ENCODE measurements at regions not wholly inside any gene's neighbourhood (a gene's known extent, or its start where the extent isn't known, plus 50 kb on each side); places are given as distances from the start of the nearest gene placed in this dataset.

DNA sequence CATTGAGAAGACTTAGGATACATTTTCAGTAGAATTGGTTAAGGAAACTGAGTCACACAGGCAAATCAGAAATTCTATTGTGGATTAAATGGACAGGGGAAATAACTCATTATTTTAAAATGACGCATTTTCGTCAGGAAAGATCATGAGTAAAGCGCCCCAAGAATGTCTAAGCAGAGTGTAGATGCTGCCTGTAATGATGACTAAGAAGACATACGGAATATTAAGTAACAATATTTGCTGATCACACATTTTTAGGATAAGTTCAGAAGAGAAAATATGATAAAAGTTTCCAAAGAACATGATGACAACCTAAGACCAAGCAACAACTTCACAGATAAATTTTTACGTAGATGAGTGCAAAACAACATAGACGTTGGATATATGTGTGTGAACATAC is 596.3 kb upstream of the TENM3 start:
- TF ChIP-seq, protein P1, sequence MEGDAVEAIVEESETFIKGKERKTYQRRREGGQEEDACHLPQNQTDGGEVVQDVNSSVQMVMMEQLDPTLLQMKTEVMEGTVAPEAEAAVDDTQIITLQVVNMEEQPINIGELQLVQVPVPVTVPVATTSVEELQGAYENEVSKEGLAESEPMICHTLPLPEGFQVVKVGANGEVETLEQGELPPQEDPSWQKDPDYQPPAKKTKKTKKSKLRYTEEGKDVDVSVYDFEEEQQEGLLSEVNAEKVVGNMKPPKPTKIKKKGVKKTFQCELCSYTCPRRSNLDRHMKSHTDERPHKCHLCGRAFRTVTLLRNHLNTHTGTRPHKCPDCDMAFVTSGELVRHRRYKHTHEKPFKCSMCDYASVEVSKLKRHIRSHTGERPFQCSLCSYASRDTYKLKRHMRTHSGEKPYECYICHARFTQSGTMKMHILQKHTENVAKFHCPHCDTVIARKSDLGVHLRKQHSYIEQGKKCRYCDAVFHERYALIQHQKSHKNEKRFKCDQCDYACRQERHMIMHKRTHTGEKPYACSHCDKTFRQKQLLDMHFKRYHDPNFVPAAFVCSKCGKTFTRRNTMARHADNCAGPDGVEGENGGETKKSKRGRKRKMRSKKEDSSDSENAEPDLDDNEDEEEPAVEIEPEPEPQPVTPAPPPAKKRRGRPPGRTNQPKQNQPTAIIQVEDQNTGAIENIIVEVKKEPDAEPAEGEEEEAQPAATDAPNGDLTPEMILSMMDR (conservative IDR thresholded peaks at IDR 0.05), result no peak
- TF ChIP-seq ZFX (IDR thresholded peaks at IDR 0.05), result no peak

Data from C4-2B (cell line).